GM12872 (cell line): ENCODE measurements at regions not wholly inside any gene's neighbourhood (a gene's known extent, or its start where the extent isn't known, plus 50 kb on each side); places are given as distances from the start of the nearest gene placed in this dataset.

Source experiments
- TF ChIP-seq, protein P1 (sequence below): IDR thresholded peaks from 3 replicates; pipeline ENCODE4 v1.5.1; 2011; ENCODE audit warnings: low read depth, mild to moderate bottlenecking, low read length, moderate library complexity; ENCODE audit not compliant: insufficient read depth

- TF ChIP-seq, protein P1, sequence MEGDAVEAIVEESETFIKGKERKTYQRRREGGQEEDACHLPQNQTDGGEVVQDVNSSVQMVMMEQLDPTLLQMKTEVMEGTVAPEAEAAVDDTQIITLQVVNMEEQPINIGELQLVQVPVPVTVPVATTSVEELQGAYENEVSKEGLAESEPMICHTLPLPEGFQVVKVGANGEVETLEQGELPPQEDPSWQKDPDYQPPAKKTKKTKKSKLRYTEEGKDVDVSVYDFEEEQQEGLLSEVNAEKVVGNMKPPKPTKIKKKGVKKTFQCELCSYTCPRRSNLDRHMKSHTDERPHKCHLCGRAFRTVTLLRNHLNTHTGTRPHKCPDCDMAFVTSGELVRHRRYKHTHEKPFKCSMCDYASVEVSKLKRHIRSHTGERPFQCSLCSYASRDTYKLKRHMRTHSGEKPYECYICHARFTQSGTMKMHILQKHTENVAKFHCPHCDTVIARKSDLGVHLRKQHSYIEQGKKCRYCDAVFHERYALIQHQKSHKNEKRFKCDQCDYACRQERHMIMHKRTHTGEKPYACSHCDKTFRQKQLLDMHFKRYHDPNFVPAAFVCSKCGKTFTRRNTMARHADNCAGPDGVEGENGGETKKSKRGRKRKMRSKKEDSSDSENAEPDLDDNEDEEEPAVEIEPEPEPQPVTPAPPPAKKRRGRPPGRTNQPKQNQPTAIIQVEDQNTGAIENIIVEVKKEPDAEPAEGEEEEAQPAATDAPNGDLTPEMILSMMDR = no peak
Measured at GRCh38 chr1:190812996-190813395, 335.3 kb upstream of the BRINP3 start.

- TF ChIP-seq, protein P1 = no peak
Measured at GRCh38 chr1:190832511-190832910, 354.8 kb upstream of the BRINP3 start.

DNA sequence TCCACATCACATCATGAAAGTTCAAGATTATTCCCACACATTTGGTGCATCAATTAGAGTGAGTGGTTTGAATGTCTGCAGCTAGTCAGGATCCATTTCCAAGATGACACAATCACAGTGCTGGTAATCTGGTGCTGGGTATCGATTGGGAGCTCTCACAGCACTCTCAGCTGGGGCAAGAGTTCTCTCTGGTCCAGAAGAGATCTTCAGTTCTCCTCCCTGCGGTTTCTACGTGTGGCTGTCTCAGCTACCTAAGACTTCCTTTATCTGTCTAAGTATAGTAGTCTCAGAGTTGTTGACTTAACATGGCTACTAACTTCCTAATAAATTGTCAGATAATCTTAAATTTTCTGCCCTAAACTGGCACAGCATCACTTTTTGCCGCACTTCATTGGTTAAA, 358.0 kb upstream of the BRINP3 start:
- TF ChIP-seq, protein P1 = no peak

DNA sequence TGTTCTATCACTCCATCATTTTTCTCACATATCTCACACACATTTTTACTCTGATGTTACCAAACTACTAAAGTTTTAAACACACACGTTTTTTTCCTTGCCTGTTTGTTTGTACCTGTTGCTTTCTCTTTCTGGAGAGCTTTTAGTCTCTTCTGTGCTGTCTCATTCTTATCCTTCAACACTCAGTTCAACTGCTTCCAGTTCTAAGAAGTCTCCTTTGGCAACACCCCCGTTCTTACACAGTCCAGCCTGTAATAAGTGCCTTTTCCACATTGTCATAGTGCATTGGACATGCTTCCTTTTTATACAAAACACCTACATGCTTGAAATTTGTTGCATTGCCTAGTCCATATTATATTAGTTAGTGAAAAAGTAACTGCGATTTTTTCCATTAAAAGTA, 360.2 kb upstream of the BRINP3 start:
- TF ChIP-seq, protein P1 = no peak

DNA sequence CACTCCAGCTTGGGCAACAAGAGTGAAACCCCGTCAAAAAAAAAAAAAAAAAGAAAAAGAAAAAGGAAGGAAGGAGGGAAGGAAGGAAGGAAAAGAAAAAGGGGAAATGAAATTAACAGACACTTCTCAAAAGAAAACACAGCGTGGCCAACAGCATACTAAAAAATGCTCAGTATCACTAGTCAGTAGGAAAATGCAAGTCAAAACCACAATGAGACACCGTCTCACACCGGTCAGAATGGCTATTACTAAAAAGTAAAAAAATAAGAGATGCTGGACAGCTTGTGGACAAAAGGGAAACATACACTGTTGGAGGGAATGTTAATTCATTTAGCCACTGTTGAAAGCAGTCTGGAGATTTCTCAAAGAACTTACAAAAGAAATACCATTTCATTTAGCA, 369.5 kb upstream of the BRINP3 start:
- TF ChIP-seq, protein P1 = no peak

- TF ChIP-seq, protein P1 = no peak
Measured at GRCh38 chr1:190849346-190849745, 371.7 kb upstream of the BRINP3 start.

DNA sequence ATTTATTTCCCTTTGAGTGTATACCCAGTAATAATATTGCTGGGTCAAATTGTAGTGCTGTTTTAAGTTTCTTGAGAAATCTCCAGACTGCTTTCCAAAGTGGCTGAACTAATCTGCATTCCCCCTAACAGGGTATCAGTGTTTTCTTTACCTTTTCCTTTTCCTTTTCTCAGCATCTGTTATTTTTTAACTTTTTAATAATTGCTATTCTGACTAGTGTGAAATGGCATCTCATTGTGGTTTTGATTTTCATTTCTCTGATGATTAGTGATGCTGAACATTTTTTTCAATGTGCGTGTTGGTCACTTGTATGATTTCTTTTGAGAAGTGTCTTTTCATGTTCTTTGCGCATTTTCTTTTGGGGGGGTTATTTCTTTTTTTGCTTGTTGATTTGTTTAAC, 374.9 kb upstream of the BRINP3 start:
- TF ChIP-seq, protein P1 = no peak

DNA sequence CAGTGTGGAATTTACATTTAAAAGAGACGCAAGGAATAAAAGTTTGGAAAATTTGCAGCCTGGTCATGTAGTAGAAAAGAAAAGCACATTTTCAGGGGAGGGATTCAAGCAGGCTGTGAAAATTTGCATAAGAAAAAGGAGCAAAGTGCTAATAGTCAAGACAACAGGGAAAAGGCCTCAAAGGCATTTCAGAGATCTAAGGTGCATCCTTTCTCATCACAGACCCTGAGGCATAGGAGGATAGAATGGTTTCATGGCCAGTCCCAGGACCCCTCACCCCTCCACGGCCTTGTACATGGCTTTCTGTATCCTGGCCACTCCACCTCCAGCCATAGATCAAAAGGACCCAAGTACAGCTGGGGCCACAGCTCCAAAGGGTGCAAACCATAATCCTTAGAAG, 380.5 kb upstream of the BRINP3 start:
- TF ChIP-seq, protein P1 = no peak
